Neural progenitor cell (in vitro differentiated cells): ENCODE measurements at regions not wholly inside any gene's neighbourhood (a gene's known extent, or its start where the extent isn't known, plus 50 kb on each side); places are given as distances from the start of the nearest gene placed in this dataset.

Experiments used
- CTCF ChIP-seq: fragments of 200-600 bp; sonication (generic); IDR thresholded peaks from 2 replicates; pipeline ENCODE4 v1.5.1; 2017; ENCODE audit warnings: antibody characterized with exemption, mild to moderate bottlenecking
- EZH2 ChIP-seq: fragments of 200-600 bp; sonication (generic); IDR thresholded peaks from 2 replicates; pipeline ENCODE4 v1.6.1; 2017; ENCODE audit warnings: antibody characterized with exemption, mild to moderate bottlenecking, moderate library complexity

- TF ChIP-seq CTCF, result no peak
- no peak for TF ChIP-seq EZH2
Measured at GRCh38 chr13:99903140-99903539, 68.4 kb downstream of the ZIC5 start.
